ENCODE measurements at regions not wholly inside any gene's neighbourhood (a gene's known extent, or its start where the extent isn't known, plus 50 kb on each side); places are given as distances from the start of the nearest gene placed in this dataset.

DNA sequence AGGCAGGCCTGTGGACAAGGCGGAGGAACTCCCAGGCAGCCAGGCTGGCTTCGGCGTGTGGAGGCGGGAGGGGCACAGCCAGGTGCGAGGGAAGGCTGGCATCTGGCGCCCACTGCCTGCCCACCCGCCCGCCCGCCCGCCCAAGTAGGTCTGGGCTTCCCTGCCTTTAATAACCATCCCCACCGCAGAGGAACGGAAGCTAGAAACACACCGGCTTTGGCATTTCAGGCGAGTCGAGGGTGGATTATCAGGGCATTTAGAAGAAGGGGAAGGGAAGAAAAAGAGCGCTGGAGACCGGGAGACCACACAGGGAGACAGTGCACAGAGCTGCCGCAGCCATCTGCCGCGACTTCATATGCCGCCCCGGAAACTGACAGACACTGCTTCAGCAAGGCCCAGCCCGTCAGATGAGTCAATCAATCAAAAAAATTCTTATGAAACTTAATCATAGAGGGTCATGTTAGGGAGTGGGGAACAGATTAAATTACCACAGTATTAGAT, 199.7 kb downstream of the TSHZ3 start (continued):
- TF ChIP-seq ZNF462 (CRISPR knock-in tag; IDR thresholded peaks at IDR 0.05) (no peak), POLR2AphosphoS5 (IDR thresholded peaks at IDR 0.05; ENCODE audit: low read depth) (no peak), STAT1 (IDR thresholded peaks at IDR 0.05; ENCODE audit: unreplicated experiment) (no peak), CREB1 (CRISPR knock-in tag; IDR thresholded peaks at IDR 0.05; ENCODE audit: low read depth) (no peak)

DNA sequence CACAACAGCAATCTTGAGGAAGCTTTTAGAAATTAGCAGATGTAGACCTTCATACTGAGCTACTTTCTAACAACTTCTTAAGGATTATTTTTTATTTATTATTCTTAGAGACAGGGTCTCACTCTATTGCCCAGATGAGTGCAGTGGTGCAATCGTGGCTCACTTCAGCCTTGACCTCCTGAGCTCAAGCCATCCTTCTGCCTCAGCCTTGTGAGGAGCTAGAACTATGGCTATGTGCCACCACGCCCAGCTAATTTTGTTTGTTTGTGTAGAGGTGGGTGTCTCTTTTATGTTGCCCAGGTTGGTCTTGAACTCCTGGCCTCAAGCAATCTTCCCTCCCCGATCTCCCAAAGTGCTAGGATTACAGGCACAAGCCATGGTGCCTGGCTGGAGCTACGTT, 200.6 kb downstream of the TSHZ3 start:
- H3K9me2 ChIP-seq (ENCODE audit: insufficient read depth) = peaks cover 4% of the 10 kb centered on the region; the same call in 1 of the 2 replicates
- no peak for TF ChIP-seq STAT1 (IDR thresholded peaks at IDR 0.05; ENCODE audit: unreplicated experiment)
- TF ChIP-seq CREB1 (CRISPR knock-in tag; IDR thresholded peaks at IDR 0.05; ENCODE audit: low read depth) = no peak
- TF ChIP-seq EZH2phosphoT487 (IDR thresholded peaks at IDR 0.05; ENCODE audit: unreplicated experiment) = no peak
- no peak for TF ChIP-seq EZH2 (IDR thresholded peaks at IDR 0.05; ENCODE audit: low read depth, unreplicated experiment)
- TF ChIP-seq, protein P1, sequence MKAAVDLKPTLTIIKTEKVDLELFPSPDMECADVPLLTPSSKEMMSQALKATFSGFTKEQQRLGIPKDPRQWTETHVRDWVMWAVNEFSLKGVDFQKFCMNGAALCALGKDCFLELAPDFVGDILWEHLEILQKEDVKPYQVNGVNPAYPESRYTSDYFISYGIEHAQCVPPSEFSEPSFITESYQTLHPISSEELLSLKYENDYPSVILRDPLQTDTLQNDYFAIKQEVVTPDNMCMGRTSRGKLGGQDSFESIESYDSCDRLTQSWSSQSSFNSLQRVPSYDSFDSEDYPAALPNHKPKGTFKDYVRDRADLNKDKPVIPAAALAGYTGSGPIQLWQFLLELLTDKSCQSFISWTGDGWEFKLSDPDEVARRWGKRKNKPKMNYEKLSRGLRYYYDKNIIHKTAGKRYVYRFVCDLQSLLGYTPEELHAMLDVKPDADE (IDR thresholded peaks at IDR 0.05) = no peak
- TF ChIP-seq NANOG (IDR thresholded peaks at IDR 0.05; ENCODE audit: borderline replicate concordance) = no peak
- no peak for TF ChIP-seq JUNB (IDR thresholded peaks at IDR 0.05; ENCODE audit: unreplicated experiment)
- no peak for TF ChIP-seq REST (IDR thresholded peaks at IDR 0.05; ENCODE audit: unreplicated experiment)
- H3K9me3 Mint-ChIP-seq = no peaks in the 10 kb centered on the region
- H3K79me2 ChIP-seq (replicated peaks; ENCODE audit: insufficient read depth) = no peaks in the 10 kb centered on the region
- no peaks in the 10 kb centered on the region for H3K27me3 ChIP-seq (ENCODE audit: insufficient read depth)
- H3K27ac ChIP-seq (ENCODE audit: low read depth) = no peak overlapping the region
- no peak overlapping the region for H2AFZ ChIP-seq
- no peak overlapping the region for H3K4me3 ChIP-seq
- H3K27me3 Mint-ChIP-seq (ENCODE audit: insufficient read depth, low read depth, poor library complexity) = peaks cover 8% of the 10 kb centered on the region
- H3K4me1 Mint-ChIP-seq = peaks cover 8% of the 10 kb centered on the region; the same call in 2 of the 3 replicates
- no peaks in the 10 kb centered on the region for H3K36me3 Mint-ChIP-seq (ENCODE audit: low read depth)
- no peak overlapping the region for H3K4me3 Mint-ChIP-seq
- no peaks in the 10 kb centered on the region for H3K36me3 ChIP-seq (ENCODE audit: insufficient read depth)
- ATAC-seq = no peak
- H3F3A ChIP-seq (replicated peaks; ENCODE audit: low read depth) = no peaks in the 10 kb centered on the region
- no peak overlapping the region for H3K27ac Mint-ChIP-seq
- no peak for DNase-seq (ENCODE audit: low spot score)
- no peaks in the 10 kb centered on the region for H4K20me1 ChIP-seq (replicated peaks; ENCODE audit: insufficient read depth)
- H3K4me1 ChIP-seq (ENCODE audit: insufficient read depth) = no peaks in the 10 kb centered on the region
- no peak overlapping the region for H3K4me2 ChIP-seq
